MCF 10A (cell line): ENCODE measurements at regions not wholly inside any gene's neighbourhood (a gene's known extent, or its start where the extent isn't known, plus 50 kb on each side); places are given as distances from the start of the nearest gene placed in this dataset.

Experiments used
- BruUV-seq: library from RNA; stranded (reverse); fragments of 400-500 nt; replicated peaks from 2 replicates; lab custom pipeline; 2021; lab: Mats Ljungman, UMichigan
- CTCF ChIA-PET: fragments of 300-600 bp; sonication (Branson Sonifier 250); formaldehyde crosslinking; extraction: SDS; loops from one replicate; lab custom pipeline; 2021; ENCODE audit warnings: antibody characterized with exemption, inconsistent platforms; lab: Yijun Ruan, JAX
- POLR2A ChIA-PET: fragments of 300-600, 350-650 bp; sonication (Branson Sonifier 250); formaldehyde crosslinking; extraction: SDS; loops from one replicate; lab custom pipeline; 2020; ENCODE audit warnings: antibody characterized with exemption, inconsistent platforms; lab: Yijun Ruan, JAX
- DNase-seq: peaks from one replicate; pipeline ENCODE4 v3.0.0-alpha.2; 2018; ENCODE audit not compliant: unreplicated experiment
- H3K27ac Mint-ChIP-seq: one replicate; pipeline ENCODE4 v1.8.0; 2022; ENCODE audit warnings: mild to moderate bottlenecking, low read depth, mixed read lengths; ENCODE audit not compliant: unreplicated experiment
- H3K27me3 Mint-ChIP-seq: one replicate; pipeline ENCODE4 v1.8.0; 2022; ENCODE audit warnings: mixed read lengths; ENCODE audit not compliant: insufficient read depth, unreplicated experiment
- H3K36me3 Mint-ChIP-seq: one replicate; pipeline ENCODE4 v1.8.0; 2022; ENCODE audit warnings: mild to moderate bottlenecking, moderate library complexity, mixed read lengths; ENCODE audit not compliant: insufficient read depth, unreplicated experiment
- H3K4me1 Mint-ChIP-seq: one replicate; pipeline ENCODE4 v1.8.0; 2022; ENCODE audit warnings: mixed read lengths; ENCODE audit not compliant: insufficient read depth, unreplicated experiment
- H3K4me3 Mint-ChIP-seq: one replicate; pipeline ENCODE4 v1.8.0; 2022; ENCODE audit warnings: mild to moderate bottlenecking, moderate library complexity, mixed read lengths; ENCODE audit not compliant: unreplicated experiment
- H3K9me3 Mint-ChIP-seq: one replicate; pipeline ENCODE4 v1.8.0; 2022; ENCODE audit warnings: mixed read lengths; ENCODE audit not compliant: unreplicated experiment
- CTCF ChIP-seq: fragments of 200-600 bp; IDR thresholded peaks from one replicate; pipeline ENCODE4 v1.8.0; 2022; ENCODE audit warnings: antibody characterized with exemption, mild to moderate bottlenecking; ENCODE audit not compliant: unreplicated experiment
- intact Hi-C: fragments of 100-400 bp; cut with micrococcal nuclease; formaldehyde crosslinking; loops from 2 replicates; pipeline ENCODE4 v1.14.1; 2022

- no TSS peak for BruUV-seq
- peaks cover 7% of the 10 kb centered on the region for H3K4me1 Mint-ChIP-seq
- peak overlapping the region; percentile 55 for H3K27ac Mint-ChIP-seq
- no peaks in the 10 kb centered on the region for H3K27me3 Mint-ChIP-seq
- H3K9me3 Mint-ChIP-seq = no peaks in the 10 kb centered on the region
- intact Hi-C loops = no loop called here
- peak; percentile 36 for DNase-seq
- POLR2A ChIA-PET = interaction anchor here (0.6 to 0.7 kb wide), 2 partner anchors 78 to 1720 kb away, joined by 3 read pairs; no protein-coding TSS in a partner anchor
- CTCF ChIA-PET = interaction anchor here (1.3 kb wide), 1 partner anchor 11 kb away, joined by 4 read pairs; no protein-coding TSS in a partner anchor
- TF ChIP-seq CTCF = no peak
- H3K36me3 Mint-ChIP-seq = no peaks in the 10 kb centered on the region
- no peak overlapping the region for H3K4me3 Mint-ChIP-seq
Measured at GRCh38 chr17:14815079-14815478, 450.0 kb downstream of the PMP22 start.

DNA sequence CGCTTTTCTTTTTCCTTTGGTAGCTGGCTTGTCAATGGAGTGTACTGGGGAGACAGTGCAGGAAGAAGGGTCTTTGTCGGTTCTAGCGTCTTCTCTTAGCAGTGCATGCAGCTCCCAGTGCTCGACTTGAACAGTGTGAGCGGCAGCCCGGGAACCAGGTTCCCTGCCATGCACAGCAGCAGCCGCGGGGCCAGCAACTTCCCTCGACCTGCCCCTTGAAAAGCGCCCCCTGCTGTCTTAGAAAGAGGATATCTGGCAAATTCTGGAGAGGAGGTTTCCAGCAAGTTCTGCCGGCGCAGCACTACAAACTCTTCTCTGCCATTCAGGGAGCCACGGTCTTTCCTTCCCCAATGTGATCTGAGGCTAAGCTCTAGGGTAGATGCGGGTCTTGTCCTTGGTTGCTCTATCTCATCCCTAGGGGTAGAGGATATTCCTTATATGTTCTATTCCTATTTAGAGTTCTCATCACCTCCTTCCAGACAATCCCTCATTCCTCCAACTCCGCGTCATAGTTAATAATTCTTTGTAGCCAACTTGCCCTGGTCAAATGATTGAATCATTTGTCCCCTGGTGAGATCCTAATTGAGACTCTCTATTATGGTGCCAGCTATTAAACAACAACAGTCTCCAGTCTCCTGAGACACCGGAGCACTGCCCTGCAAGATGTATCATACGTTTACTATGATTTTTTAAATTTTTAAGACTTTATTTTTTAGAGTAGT, 451.3 kb downstream of the PMP22 start:
- Mint-ChIP-seq H3K27ac (no peak overlapping the region), H3K27me3 (no peaks in the 10 kb centered on the region), H3K9me3 (no peaks in the 10 kb centered on the region), H3K4me1 (peaks cover 7% of the 10 kb centered on the region), H3K4me3 (no peak overlapping the region), H3K36me3 (no peaks in the 10 kb centered on the region)
- no TSS peak for BruUV-seq
- CTCF ChIA-PET = interaction anchor here (0.6 to 1.1 kb wide), 3 partner anchors 28 to 600 kb away, joined by 3 read pairs; no protein-coding TSS in a partner anchor
- intact Hi-C loops = no loop called here
- POLR2A ChIA-PET = interaction anchor here (0.7 kb wide), 1 partner anchor 184 kb away, joined by 3 read pairs; no protein-coding TSS in a partner anchor
- no peak for DNase-seq
- TF ChIP-seq CTCF = no peak

DNA sequence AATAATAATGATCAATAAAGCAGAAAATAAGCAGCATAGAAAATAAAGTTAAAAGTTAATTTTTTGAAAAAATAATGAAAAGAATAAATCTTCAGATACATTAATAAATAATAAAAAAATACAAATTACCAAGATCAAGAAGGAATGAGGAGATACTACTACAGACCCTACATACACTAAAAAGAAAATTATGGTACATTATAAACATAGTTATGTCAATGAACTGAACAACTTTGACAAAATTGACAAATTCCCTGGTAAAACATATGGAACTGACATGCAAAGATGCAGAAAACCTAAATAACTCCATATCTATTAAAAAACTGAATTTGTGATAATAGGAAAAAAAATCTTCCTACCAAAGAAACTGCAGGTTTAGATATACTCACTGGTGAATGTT, 456.7 kb downstream of the PMP22 start:
- CTCF ChIA-PET = no interaction called here
- intact Hi-C loops = loop anchor here (10.0 kb wide), 2 partner anchors 504 to 1214 kb away; partner anchors contain the start of gene HS3ST3B1
- Mint-ChIP-seq H3K27ac (no peak overlapping the region), H3K36me3 (no peaks in the 10 kb centered on the region), H3K9me3 (no peaks in the 10 kb centered on the region), H3K4me3 (no peak overlapping the region), H3K4me1 (peaks cover 6% of the 10 kb centered on the region), H3K27me3 (no peaks in the 10 kb centered on the region)
- POLR2A ChIA-PET = interaction anchor here (1.8 kb wide), 1 partner anchor 37 kb away, joined by 3 read pairs; no protein-coding TSS in a partner anchor
- no TSS peak for BruUV-seq
- no peak for DNase-seq
- TF ChIP-seq CTCF = no peak

DNA sequence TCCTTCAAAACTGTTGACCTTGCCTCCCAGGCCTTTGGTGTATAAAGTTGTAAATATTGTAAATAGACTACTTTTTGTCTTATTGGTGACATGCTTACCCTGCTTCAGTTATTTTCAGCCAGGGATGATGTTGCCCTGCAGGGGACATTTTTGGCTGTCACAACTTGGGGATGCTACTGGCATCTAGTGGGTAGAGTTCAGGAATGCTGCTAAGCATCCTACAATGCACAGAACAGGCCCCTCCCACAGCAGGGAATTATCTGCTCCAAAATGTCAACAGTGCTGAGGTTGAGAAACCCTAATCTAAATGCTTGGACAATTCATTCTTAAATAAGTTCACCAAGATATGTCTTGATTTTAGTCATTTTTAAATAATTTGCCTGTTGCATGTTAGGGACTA, 459.8 kb downstream of the PMP22 start:
- H3K27me3 Mint-ChIP-seq = no peaks in the 10 kb centered on the region
- no peak overlapping the region for H3K4me3 Mint-ChIP-seq
- H3K27ac Mint-ChIP-seq = no peak overlapping the region
- H3K4me1 Mint-ChIP-seq = peaks cover 6% of the 10 kb centered on the region
- peak; percentile 41 for DNase-seq
- POLR2A ChIA-PET = interaction anchor here (0.6 kb wide), 1 partner anchor 444 kb away, joined by 3 read pairs; no protein-coding TSS in a partner anchor
- intact Hi-C loops = loop anchor here (10.0 kb wide), 2 partner anchors 501 to 1211 kb away; partner anchors contain the start of gene HS3ST3B1
- CTCF ChIA-PET = interaction anchor here (0.6 to 0.8 kb wide), 2 partner anchors 201 to 712 kb away, joined by 3 to 6 read pairs; no protein-coding TSS in a partner anchor
- no TSS peak for BruUV-seq
- H3K9me3 Mint-ChIP-seq = no peaks in the 10 kb centered on the region
- no peaks in the 10 kb centered on the region for H3K36me3 Mint-ChIP-seq
- no peak for TF ChIP-seq CTCF
